ENCODE measurements at regions not wholly inside any gene's neighbourhood (a gene's known extent, or its start where the extent isn't known, plus 50 kb on each side); places are given as distances from the start of the nearest gene placed in this dataset.
"Not testable (repeated sequence)": the region's sequence is repeated elsewhere in the genome, so short reads cannot be mapped to it uniquely, and the experiment has no call there.

DNA sequence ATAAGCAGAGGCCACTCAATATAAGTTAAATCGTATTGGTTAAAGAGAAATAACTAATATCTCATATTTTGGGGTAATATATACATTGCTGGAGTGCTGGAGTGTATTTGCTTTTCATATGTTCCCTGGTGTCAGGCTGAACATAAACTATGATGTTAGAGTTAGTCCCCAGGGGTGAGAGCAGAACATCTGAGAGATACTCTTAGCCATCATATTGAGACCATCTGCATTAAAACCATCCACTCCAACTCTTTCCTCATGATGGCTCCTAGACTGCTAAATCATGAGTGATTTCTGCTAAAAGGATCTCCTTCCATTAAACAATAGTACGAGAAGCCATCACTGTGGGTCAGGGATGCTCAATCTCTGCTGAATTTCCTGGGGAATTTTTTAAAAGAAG is 436.2 kb downstream of the DTWD2 start:
- no peak for DNase-seq (ENCODE audit: low read depth)

DNA sequence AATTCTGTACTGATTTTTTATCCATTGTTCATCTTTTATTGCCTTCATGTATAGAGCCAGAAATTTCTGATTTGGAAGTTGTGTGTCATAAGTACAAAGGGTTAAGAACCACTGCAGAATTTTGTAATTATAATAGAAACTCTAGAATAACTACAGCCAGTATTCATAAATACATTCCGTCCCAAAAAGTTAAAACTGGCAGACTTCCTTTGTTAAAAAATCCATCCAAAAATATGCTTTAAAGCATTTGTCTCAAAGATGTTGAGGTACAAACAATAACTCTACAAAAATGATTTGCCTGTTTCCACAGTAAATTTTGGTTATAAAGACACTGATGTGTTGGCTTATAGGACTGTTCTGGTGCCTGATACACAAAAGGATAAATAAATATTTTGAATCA is 436.6 kb downstream of the DTWD2 start:
- no peak for DNase-seq (ENCODE audit: low read depth)

DNA sequence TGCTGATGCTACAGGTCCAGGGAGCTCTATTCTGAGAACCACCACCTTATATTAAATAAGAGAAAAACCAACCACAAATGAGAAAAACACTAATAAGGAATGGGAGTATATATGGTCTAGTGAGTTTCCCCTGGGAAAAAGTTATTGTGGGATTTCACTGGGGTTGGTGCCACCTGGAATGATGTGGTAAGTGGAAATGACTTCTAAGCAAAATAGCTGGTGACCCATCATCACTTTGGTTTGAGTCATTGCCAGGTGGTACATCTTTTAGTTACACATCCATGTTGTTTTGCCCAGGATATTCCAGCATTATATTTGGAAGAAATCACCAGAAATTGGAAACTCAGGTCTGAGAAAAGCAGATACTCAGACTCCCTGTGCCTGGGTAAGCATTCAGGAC is 437.3 kb downstream of the DTWD2 start:
- no peak for DNase-seq (ENCODE audit: low read depth)

DNA sequence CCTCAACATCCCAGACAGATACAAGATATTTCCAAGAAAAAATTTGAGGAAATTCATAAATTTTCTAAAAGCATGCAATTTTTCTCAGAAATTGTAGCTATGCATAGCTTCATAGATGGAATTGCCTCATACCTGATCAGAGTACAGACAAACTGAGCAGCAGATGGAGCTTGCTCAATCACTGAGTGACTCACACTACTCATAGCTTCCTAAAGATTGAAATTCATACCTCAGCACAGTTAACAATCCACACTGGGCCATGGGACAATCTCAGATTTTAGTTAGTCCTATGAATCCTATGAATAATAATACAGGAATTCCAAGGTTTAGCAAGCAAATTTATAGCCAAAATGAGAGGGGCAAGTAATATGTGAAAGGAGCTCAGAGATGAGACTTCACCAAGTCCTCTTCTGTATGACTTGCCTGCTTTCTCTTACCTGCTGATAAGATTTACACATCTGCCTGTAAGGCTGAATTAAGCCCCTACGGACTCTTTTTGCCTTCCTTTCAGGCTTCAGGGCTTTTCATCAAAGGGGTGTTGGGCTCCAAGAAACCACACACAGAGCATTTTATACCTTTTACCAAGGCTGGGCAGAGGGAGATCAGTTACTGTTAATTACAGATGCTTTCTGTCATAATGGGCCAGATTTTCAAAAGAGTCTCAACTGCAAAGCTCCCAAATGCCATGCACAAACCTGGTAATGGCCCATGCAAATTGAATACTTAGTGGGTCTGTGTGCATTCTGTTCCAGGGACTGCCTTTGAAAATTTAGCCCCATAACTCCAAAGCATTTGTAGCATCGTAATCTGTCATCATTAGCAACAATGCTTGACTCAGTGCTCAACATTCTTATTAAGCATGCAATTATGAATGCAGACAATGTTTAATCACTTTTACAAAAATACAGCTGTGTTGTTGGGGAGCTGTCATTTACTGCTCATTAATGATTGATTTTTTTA is 439.3 kb downstream of the DTWD2 start:
- DNase-seq (ENCODE audit: low read depth) = peak; percentile 67

DNA sequence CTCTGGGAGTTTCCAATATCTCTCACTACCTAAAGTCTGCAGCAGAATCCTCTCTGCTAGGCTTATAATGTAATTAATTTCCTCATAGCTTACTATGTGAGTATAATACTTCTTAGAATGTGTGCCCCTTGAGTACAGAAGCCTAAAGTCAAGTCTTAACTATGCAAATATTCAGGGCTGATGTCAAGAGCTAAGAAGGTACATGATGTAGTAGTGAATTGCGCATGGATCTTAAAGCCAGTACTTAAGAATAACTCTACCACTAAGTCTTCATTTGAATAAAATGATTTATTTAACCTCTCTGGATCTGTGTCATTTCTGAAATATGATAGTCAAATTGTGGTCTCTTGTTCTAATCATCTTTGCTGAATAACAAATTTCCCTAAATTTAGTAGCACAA is 442.9 kb downstream of the DTWD2 start:
- no peak for DNase-seq (ENCODE audit: low read depth)

DNA sequence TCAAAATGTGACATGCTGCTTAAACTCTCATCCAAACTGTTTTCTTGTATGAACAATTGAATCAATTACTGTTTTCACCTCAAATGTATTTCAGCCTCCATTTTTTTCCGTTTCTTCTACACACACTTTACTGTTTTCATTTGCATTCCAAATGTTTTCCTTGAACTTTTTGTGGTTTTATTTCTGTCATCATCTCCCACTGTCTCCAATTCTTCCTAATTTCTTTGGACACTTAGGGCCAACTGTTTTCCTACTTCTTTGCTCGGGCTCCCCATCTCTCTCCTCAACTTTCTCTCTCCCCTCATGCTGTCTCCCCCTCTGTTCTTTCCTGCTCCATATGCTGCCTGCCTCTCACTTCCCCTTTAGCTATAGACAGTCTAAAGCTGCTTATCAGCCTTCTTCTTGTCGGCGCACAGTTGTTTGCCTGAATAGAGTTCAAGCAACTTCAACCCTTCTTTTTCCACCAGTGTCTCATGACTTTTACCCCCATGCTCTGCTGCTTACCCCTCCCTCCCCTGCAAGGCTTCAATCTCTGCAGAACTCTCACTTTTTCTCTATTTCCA is 443.4 kb downstream of the DTWD2 start:
- no peak for DNase-seq (ENCODE audit: low read depth)

DNA sequence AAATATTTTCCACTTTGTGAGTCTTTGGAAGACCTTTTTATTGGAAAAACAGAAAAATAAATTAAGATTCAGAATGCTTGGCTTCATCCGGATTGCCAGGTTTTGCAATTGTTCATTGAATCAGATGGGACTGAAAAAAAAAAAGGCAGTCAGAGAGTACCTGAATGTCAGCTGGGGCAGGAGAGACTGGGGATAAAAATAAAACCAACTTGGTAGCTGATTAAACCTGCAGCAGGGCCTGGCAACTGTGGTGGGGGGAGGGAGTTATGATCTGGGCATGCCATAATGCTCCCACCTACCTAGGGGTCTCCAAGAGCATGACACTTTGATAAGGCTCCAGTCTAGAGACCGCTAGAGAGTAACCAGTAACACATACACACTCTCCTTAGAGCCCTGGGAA is 454.4 kb downstream of the DTWD2 start:
- DNase-seq (ENCODE audit: low read depth) = no peak

DNA sequence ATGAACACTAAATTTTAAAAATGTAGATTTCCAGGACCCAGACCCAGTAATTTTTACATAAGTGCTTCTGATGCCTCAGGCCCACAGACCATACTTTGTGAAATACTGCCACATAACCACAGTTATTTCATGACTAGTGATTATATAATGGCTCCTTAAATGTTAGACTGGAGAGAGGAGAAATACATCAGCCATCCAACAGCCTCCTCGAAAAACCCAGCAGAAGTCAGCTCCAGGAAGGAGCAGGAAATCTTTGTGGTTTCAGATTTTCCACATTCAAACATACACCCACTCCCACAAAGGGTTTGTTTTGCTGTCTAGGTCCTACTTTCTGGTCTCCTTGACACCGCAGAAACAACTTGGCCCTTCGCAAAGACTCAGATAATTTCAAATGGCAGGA is 455.2 kb downstream of the DTWD2 start:
- no peak for DNase-seq (ENCODE audit: low read depth)

DNA sequence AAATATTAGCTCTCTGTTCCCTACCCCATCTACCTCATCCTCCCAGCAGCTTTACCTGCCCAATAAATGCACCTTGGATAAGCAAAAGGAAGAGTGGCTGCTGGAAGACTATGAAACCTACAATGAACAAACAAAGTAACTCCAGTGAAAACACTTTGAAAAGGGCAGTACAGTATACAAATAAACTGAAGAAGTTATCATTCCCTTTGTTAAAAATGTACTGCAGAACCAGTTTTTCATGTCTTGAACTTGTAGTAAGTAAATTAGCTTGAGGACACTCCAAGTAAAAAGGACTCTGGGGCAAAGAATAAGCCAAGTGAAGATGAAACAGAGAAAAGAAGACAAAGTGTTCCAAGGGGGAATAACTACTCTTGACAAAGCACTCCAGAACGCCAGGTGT is 457.1 kb downstream of the DTWD2 start:
- no peak for DNase-seq (ENCODE audit: low read depth)

DNA sequence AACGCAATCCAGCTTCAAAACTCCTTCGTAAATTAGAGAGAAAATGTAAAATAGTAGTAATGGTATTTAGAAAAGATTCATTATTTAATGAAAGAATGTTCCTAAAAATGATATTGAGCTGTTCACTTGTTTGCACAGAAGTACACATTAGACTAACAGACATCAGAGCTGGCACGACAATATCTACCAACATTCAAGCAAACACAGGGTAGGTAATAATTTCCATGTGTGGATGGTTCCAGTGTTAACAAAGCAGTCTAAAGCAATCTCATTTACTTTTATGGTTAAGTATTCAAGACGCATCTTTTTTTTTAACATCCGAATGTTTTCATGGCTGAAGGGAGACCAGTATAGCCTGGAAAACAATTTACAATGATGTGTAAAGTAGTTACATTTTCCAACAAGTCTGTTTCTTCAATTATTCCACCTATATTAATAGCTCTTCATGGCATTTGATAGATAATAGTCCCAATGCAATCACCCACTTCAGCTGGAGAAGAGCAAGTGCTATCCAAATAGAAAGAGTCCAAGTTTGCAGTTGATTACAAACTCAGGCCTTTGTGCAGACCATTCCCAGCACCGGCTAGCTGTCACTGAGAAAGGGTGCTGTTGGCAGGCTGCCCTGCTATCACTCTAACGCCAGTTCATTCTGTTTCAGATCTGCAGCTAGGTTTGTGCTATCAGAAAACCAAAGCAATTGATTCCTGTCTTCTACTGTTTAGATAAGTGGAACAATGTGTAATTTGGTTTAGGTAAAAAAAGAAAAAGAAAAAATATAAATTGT is 458.8 kb downstream of the DTWD2 start:
- DNase-seq (ENCODE audit: low read depth) = no peak

DNA sequence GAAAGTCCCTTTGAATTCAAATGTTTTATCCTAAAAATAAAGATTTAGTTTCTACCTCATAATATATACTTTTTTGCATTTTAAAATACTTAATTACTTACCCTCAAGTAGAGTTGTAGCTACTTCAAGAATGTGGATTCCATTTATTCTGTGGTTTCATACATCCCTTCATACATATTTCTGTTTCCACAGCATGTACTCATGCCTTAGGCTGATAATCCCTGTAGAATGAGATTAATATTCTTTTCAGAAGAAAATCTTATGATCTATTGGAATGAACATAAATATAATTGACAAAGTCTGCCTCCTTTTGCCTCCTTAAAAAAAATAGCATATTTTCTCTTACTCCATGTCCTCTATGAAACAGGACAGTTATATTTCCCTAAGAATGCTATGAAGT is 465.7 kb downstream of the DTWD2 start:
- no peak for DNase-seq (ENCODE audit: low read depth)

DNA sequence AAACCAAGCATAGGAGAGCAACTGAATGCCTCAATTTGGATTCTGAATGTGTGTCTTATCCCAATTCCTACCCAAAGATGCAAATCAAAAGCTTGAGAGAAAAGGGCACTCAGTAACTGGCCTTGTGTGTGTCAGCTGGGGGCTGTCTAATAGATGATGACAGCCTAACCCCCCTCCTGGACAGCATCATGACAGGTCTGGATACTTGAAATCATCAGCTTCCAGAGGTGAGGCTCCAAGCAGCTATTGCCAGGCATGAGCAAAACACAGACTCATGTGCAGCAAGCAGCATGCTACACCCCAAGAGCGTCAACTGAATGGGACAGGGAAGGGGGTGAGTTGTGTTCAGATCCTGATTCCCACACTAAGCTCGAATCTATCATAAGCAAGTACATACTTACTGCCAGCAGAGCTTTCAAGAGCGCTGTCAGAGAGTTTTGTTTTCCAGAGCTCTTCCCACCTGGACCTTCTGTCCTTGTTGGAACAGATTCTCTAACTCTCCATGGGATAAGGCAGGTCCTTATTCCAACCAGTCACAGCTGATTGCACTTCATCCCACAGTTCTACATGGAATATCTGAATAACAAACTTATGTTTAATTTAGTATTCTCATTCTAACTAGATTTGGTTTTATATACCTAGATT is 467.5 kb downstream of the DTWD2 start:
- DNase-seq (ENCODE audit: low read depth) = no peak

DNA sequence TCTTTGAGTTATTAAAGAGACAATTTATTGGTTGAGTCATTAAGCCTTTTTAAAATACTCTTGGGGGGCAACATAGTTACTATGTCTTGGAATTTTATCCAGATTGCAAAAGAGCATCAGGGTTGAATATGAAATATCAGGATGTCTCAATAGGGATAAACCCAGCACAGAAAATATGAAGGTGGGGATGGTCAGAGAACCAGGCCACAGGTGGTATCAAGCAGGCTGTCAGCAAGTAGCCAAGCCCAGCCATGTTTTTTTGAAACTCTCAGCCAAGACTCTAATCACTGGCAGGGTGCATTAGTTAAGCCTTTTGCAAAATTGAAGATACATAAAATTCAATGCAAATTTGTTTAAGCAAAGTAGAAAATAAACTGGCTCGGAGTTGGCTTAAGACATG is 468.9 kb downstream of the DTWD2 start:
- DNase-seq (ENCODE audit: low read depth) = no peak

DNA sequence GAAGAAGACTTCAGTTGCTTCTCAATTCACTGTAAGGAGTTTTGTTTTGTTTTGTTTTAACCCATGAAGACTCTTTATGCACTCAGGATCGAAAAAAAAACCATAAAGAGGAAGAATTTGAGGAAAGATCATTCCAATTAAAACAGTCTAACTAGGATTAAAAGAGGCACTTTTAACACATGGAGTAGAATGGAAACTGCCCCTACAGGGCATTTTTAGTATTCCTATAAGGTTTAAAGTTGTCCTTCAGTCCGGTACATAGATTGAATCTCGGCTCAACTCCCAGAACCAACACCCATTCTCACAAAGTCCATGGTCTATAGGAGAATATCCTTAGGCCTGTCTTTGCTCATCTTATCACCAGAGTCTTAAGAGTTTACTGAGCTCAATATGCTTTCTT is 469.6 kb downstream of the DTWD2 start:
- no peak for DNase-seq (ENCODE audit: low read depth)

DNA sequence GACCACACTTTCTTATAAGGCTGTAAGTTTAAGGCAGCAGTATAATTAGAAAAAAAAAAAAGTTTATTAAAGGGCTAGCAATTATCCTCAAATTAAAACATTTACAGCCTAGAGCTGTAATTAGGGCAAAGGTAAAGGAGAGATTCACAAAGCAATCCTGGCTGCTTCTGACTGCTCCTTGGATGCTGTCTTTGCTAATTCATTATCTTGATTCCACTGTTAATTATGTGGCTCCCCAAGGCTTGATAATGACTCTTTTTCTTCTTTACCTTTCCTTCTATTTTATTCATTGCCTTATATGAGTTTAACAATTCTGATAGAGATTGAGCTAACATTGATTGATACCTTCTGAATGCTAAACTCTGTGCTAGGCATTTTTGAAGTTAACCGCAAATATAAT is 476.5 kb downstream of the DTWD2 start:
- DNase-seq (ENCODE audit: low read depth) = no peak

DNA sequence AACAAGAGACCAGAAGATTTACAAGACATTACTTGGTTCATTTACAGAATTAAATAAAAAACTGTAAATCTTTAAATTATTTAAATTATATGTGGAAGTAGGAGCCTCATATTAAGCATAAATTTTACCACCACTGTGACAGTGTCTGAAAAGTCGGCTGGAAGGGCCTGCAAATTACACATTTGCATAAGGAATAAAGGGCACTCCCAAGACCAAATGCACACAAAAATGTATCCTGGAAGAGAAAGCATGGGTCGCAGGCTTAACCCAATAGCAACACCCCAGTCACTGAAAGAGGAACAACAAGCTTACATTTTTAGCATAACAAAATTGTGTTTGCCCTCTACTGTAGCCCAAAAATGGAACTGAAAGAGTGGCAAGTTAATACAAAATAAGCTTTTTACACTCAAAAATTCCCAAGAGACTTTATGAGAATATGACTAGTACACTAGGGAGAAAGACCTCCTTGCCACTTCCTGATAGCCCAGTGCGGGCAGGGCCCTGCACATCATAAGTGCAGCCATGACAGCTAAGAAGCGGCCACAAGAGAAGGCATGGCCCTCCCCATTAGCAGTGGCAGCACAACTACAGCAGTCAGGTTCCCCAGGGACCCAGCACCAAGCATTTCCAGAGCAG is 482.0 kb downstream of the DTWD2 start:
- DNase-seq (ENCODE audit: low read depth) = no peak

DNA sequence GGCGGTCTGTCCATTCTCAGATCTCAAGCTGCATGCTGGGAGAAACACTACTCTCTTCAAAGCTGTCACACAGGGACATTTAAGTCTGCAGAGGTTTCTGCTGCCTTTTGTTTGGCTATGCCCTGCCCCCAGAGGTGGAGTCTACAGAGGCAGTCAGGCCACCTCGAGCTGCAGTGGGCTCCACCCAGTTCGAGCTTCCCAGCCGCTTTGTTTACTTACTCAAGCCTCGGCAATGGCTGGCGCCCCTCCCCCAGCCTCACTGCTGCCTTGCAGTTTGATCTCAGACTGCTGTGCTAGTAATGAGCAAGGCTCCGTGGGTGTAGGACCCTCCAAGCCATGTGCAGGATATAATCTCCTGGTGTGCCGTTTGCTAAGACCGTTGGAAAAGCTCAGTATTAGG is 486.1 kb downstream of the DTWD2 start:
- not testable (repeated sequence) for DNase-seq (ENCODE audit: low read depth)

DNA sequence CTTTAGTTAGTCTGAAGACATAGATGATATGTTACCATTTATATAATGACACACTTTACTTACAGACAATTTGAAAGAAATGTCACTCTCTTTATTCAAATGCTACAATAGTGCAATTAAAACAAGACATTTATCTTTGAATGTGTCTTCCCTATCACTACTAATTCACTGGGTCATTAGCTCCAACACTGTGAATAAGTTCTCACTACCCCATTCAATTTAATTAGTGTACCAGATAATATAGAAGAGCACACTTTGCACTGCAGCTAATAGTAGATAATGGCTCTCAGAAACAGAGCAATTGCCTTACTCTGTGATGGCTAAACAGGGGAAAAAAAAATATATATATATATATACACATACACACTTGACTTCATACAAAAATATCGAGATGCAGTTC is 497.0 kb downstream of the DTWD2 start:
- DNase-seq (ENCODE audit: low read depth) = no peak

DNA sequence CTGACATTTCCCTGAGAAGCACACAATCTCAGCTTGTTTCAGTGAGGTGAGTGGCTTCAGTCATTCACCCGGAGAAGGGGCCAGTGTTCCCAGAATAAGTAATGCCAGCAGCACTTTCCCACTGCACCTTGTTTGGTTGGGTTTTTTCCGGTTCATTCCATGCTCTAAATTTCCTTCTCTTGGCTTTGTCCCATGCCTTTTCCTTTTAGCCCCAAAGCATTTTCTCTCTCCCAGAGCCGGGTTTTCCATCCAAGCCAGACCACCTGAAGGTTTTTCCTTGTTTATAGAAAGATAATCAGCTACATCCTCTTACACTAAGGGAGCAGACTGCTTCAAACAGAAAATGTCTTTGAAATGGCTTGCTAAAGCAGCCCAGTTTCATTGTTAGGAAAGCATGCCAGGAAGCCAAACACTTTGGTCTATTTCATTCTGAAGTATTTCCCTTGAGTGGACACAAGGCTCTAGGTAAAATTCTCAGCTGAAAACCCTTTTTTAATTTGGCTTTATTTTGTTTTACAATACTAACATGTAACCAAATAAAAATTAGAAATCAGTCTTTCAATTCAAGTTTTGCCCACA is 501.6 kb downstream of the DTWD2 start:
- DNase-seq (ENCODE audit: low read depth) = no peak

DNA sequence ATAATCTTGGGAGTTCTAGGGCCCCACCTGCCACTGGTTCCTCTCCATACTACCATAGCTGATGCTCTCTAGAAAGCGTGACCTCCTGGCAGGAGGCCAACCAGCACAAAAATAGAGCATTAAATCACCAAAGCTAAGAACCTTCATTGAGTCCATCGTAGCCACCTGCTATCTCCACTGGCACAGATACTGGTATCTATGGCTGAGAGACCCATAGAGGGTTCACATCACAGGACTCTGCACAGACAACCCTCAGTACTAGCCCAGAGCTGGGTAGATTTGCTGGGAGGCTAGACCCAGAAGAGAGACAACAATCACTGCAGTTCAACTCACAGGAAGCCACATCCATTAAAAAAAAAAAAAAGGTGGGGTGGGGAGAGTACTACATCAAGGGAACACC is 509.1 kb downstream of the DTWD2 start:
- DNase-seq (ENCODE audit: low read depth) = no peak

DNA sequence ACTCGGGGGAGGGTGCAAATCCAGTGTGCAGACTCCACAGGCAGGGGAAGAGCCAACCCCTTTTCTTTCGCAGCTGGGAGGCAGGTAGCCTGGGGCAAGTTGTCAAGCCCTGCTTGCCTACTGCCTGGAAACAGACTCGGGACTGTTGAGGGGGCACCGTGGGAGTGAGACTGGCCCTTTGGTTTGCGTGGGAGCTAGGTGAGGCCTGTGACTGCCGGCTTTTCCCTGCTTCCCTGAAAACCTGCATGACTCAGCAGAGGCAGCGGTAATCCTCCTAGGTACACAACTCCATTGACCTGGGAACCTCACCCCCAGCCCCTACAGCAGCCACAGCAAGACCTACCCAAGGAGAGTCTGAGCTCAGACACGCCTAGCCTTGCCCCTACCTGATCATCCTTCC is 509.5 kb downstream of the DTWD2 start:
- DNase-seq (ENCODE audit: low read depth) = no peak

DNA sequence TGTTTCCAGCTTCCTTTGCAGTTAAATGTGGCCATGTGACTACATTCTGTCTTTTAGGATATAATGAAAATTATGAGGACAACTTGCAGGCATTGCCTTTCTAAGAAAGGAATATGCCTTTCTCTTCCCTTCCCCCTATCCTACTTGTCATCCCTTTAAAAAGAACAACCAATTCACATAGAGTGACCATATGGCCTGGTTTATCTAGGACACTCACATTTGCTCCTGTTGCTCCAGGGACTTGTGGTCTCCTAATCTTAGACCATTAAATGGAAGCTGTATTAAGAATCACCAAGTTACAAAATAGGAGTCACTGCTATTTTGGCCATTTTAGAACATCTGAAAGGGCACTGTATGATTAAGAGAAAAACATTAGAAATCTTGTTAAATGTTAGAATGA is 520.3 kb downstream of the DTWD2 start:
- DNase-seq (ENCODE audit: low read depth) = no peak
